ENCODE measurements at regions not wholly inside any gene's neighbourhood (a gene's known extent, or its start where the extent isn't known, plus 50 kb on each side); places are given as distances from the start of the nearest gene placed in this dataset.

- H3K27me3 ChIP-seq (replicated peaks; ENCODE audit: insufficient read depth): no peaks in the 10 kb centered on the region
- DNase-seq: no peak
- no peaks in the 10 kb centered on the region for H3K4me1 ChIP-seq (ENCODE audit: insufficient read depth)
- no peak overlapping the region for H3K4me2 ChIP-seq (ENCODE audit: unreplicated experiment)
- no peak overlapping the region for H3K9ac ChIP-seq
- no peaks in the 10 kb centered on the region for H3K36me3 ChIP-seq (ENCODE audit: low read depth)
- in situ Hi-C loops (cut with MboI): no loop called here
- no peaks in the 10 kb centered on the region for H3K9me3 ChIP-seq (ENCODE audit: low read depth)
- H3K79me2 ChIP-seq (ENCODE audit: insufficient read depth): no peaks in the 10 kb centered on the region
- H3K9me2 ChIP-seq (ENCODE audit: insufficient read depth): no peaks in the 10 kb centered on the region
- no peaks in the 10 kb centered on the region for H4K20me1 ChIP-seq (ENCODE audit: insufficient read depth)
- no peak for TF ChIP-seq EZH2 (IDR thresholded peaks at IDR 0.05; ENCODE audit: insufficient read depth, poor library complexity, severe bottlenecking)
- TF ChIP-seq EZH2phosphoT487 (IDR thresholded peaks at IDR 0.05; ENCODE audit: insufficient read depth, low read depth): no peak
- H3K4me3 ChIP-seq: no peak overlapping the region
- no peak overlapping the region for H2AFZ ChIP-seq
- no peaks in the 10 kb centered on the region for H3F3A ChIP-seq (ENCODE audit: insufficient read depth)
- no peak overlapping the region for H3K27ac ChIP-seq
- 97 to 100% methylated on average over 2 of the region's 2 CpGs for WGBS, 2 experiments (ENCODE audit: low coverage in 1 of 2, low lambda C conversion rate in 2 of 2, missing lambda C conversion rate in 2 of 2)
Measured at GRCh38 chr10:33674491-33674890, 340.0 kb upstream of the NRP1 start.

DNA sequence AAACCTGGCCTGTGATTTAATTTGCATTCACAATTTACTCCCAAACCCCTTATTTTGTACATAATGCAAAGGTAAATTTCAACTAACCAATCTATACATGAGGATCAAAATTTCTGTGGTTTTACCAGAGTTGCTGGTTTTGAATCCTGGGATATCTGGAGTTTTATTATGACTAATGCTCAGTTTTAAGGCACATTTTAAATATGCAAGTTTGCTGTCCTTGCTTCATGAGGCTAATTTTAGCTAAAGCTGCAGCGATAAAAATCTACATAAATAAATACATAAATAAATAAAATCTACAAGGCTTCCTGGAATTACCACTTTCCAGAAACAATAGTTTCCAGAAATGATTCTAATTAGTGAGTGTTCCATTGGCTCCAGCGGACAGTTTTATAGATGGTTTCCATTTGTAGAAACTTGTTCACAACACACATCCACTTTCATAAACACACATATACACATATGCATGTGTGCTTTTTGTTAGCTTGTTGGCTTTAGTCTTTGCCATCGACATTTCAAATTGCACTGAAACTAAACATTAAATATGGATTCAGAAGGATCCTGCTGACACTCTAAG, 339.5 kb upstream of the NRP1 start:
- Histone ChIP-seq H3K4me2 (ENCODE audit: unreplicated experiment) (no peak overlapping the region), H4K20me1 (ENCODE audit: insufficient read depth) (no peaks in the 10 kb centered on the region), H2AFZ (no peak overlapping the region), H3F3A (ENCODE audit: insufficient read depth) (no peaks in the 10 kb centered on the region), H3K9me2 (ENCODE audit: insufficient read depth) (no peaks in the 10 kb centered on the region), H3K9me3 (ENCODE audit: low read depth) (no peaks in the 10 kb centered on the region), H3K9ac (no peak overlapping the region), H3K4me3 (no peak overlapping the region), H3K27ac (no peak overlapping the region), H3K79me2 (ENCODE audit: insufficient read depth) (no peaks in the 10 kb centered on the region), H3K4me1 (ENCODE audit: insufficient read depth) (no peaks in the 10 kb centered on the region), H3K36me3 (ENCODE audit: low read depth) (no peaks in the 10 kb centered on the region), H3K27me3 (replicated peaks; ENCODE audit: insufficient read depth) (no peaks in the 10 kb centered on the region)
- TF ChIP-seq EZH2phosphoT487 (IDR thresholded peaks at IDR 0.05; ENCODE audit: insufficient read depth, low read depth) (no peak), EZH2 (IDR thresholded peaks at IDR 0.05; ENCODE audit: insufficient read depth, poor library complexity, severe bottlenecking) (no peak)
- WGBS, 2 experiments (ENCODE audit: low coverage in 1 of 2, low lambda C conversion rate in 2 of 2, missing lambda C conversion rate in 2 of 2): 48 to 55% methylated on average over 3 of the region's 3 CpGs
- in situ Hi-C loops (cut with MboI): no loop called here
- DNase-seq: no peak

DNA sequence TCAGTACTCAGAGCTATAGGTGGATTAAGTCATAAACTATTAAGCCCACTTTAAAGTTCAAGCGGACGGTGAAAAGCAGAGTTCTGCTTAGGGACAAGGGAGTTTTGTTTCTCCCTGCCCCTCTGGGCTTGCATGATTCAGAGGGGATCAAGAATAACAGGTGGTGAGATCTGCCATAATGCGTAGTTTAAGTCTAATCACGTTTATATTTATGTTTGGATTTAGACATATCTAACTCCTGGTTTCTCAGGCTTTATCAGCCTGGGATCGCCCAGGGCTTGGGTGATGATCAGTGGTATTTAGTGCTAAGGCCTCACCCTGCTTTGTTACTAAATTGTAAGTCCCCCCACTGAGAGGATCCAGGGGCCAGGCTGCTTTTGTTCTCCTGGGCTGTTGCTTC, 335.4 kb upstream of the NRP1 start:
- DNase-seq: no peak
- TF ChIP-seq EZH2 (IDR thresholded peaks at IDR 0.05; ENCODE audit: insufficient read depth, poor library complexity, severe bottlenecking) (no peak), EZH2phosphoT487 (IDR thresholded peaks at IDR 0.05; ENCODE audit: insufficient read depth, low read depth) (no peak)
- Histone ChIP-seq H3K4me3 (no peak overlapping the region), H4K20me1 (ENCODE audit: insufficient read depth) (no peaks in the 10 kb centered on the region), H3K4me1 (ENCODE audit: insufficient read depth) (no peaks in the 10 kb centered on the region), H3K9ac (no peak overlapping the region), H3K79me2 (ENCODE audit: insufficient read depth) (no peaks in the 10 kb centered on the region), H3F3A (ENCODE audit: insufficient read depth) (no peaks in the 10 kb centered on the region), H3K27me3 (replicated peaks; ENCODE audit: insufficient read depth) (no peaks in the 10 kb centered on the region), H3K9me2 (ENCODE audit: insufficient read depth) (no peaks in the 10 kb centered on the region), H3K36me3 (ENCODE audit: low read depth) (no peaks in the 10 kb centered on the region), H2AFZ (no peak overlapping the region), H3K4me2 (ENCODE audit: unreplicated experiment) (no peak overlapping the region), H3K27ac (no peak overlapping the region), H3K9me3 (ENCODE audit: low read depth) (no peaks in the 10 kb centered on the region)
- whole genome bisulfite sequencing, 2 experiments (ENCODE audit: low coverage in 1 of 2, low lambda C conversion rate in 2 of 2, missing lambda C conversion rate in 2 of 2): 83 to 84% methylated on average over 5 of the region's 5 CpGs
- in situ Hi-C loops (cut with MboI): no loop called here

DNA sequence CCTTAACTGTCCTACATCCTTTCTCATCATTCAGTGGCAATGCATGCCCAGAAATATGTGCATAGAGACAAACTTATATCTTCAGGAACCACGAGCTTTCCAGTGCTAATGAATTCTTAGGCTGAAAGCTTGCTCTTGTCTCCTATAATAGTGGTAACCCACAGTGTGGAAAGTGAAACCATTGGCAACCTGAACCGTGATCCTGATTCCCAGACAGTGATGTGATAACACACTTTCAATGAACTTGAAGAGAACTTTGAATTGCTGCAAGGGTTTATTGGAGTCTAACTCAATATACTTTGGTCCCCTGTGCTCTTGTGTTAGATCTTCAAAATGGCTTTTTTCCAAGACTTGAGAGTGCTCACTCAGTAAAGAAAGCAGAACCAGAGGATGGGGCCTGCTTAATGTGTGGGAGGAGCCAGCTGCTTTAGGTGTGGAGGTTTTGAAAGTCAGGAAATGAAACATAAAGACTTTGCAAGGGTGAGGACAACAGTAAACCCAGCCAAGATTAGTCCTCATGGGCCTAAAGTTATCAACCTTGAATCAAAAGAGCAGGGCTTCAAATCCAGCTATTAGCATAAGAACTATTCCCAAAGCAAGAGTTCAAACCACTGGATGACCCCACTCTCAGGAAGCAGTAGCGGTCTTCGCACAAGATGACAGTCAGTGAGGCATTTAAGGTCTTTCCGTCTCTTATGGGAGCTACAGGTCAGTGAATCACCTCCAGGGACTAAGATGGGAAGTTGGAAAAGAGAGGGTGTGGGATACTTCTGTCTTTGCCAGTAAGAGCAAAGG, 332.4 kb upstream of the NRP1 start:
- no peaks in the 10 kb centered on the region for H4K20me1 ChIP-seq (ENCODE audit: insufficient read depth)
- no peaks in the 10 kb centered on the region for H3K9me2 ChIP-seq (ENCODE audit: insufficient read depth)
- no peak for DNase-seq
- H3K4me2 ChIP-seq (ENCODE audit: unreplicated experiment): no peak overlapping the region
- peaks cover 7% of the 10 kb centered on the region; the same call in 1 of the 2 replicates for H3F3A ChIP-seq (ENCODE audit: insufficient read depth)
- peaks cover 4% of the 10 kb centered on the region; the same call in 1 of the 2 replicates for H3K4me1 ChIP-seq (ENCODE audit: insufficient read depth)
- in situ Hi-C loops (cut with MboI): no loop called here
- WGBS, 2 experiments (ENCODE audit: low coverage in 1 of 2, low lambda C conversion rate in 2 of 2, missing lambda C conversion rate in 2 of 2): 87 to 88% methylated on average over 5 of the region's 5 CpGs
- TF ChIP-seq EZH2phosphoT487 (IDR thresholded peaks at IDR 0.05; ENCODE audit: insufficient read depth, low read depth) (no peak), EZH2 (IDR thresholded peaks at IDR 0.05; ENCODE audit: insufficient read depth, poor library complexity, severe bottlenecking) (no peak)
- H3K36me3 ChIP-seq (ENCODE audit: low read depth): no peaks in the 10 kb centered on the region
- H3K4me3 ChIP-seq: no peak overlapping the region
- no peaks in the 10 kb centered on the region for H3K79me2 ChIP-seq (ENCODE audit: insufficient read depth)
- H2AFZ ChIP-seq: no peak overlapping the region
- no peaks in the 10 kb centered on the region for H3K27me3 ChIP-seq (replicated peaks; ENCODE audit: insufficient read depth)
- no peak overlapping the region for H3K9ac ChIP-seq
- no peak overlapping the region for H3K27ac ChIP-seq
- no peaks in the 10 kb centered on the region for H3K9me3 ChIP-seq (ENCODE audit: low read depth)
